HFFc6 (cell line): ENCODE measurements at regions not wholly inside any gene's neighbourhood (a gene's known extent, or its start where the extent isn't known, plus 50 kb on each side); places are given as distances from the start of the nearest gene placed in this dataset.

Source experiments
- DNase-seq: peaks from one replicate; pipeline ENCODE4 v3.0.0-alpha.2; 2018
- H3K27ac Mint-ChIP-seq: 2 replicates; pipeline ENCODE4 v1.8.0; 2020; ENCODE audit warnings: mild to moderate bottlenecking, mixed read lengths
- H3K27me3 Mint-ChIP-seq: 2 replicates; pipeline ENCODE4 v1.8.0; 2021; ENCODE audit warnings: mild to moderate bottlenecking, moderate library complexity, mixed read lengths; ENCODE audit not compliant: insufficient read depth
- H3K36me3 Mint-ChIP-seq: 2 replicates; pipeline ENCODE4 v1.8.0; 2021; ENCODE audit warnings: low read depth, mixed read lengths
- H3K4me1 Mint-ChIP-seq: 2 replicates; pipeline ENCODE4 v1.8.0; 2020; ENCODE audit warnings: low read depth, mixed read lengths
- H3K4me3 Mint-ChIP-seq: 2 replicates; pipeline ENCODE4 v1.8.0; 2020; ENCODE audit warnings: mild to moderate bottlenecking, moderate library complexity, mixed read lengths
- H3K9me3 Mint-ChIP-seq: 2 replicates; pipeline ENCODE4 v1.8.0; 2020; ENCODE audit warnings: mild to moderate bottlenecking, mixed read lengths
- CTCF ChIP-seq: fragments of 200-600 bp; sonication (generic); IDR thresholded peaks from 2 replicates; pipeline ENCODE4 v1.5.0; 2021; ENCODE audit warnings: antibody characterized with exemption, mild to moderate bottlenecking

- Mint-ChIP-seq H3K36me3 (no peaks in the 10 kb centered on the region; the same call in 1 of the 2 replicates), H3K27ac (no peak overlapping the region), H3K4me3 (no peak overlapping the region), H3K9me3 (peaks cover 20% of the 10 kb centered on the region), H3K4me1 (peaks cover 5% of the 10 kb centered on the region; the same call in 1 of the 2 replicates), H3K27me3 (peaks cover 9% of the 10 kb centered on the region; the same call in 1 of the 2 replicates)
- DNase-seq = no peak
- TF ChIP-seq CTCF = no peak
These were observed 1114.0 kb upstream of the PIK3C3 start for GRCh38 chr18:40841063-40841462.

GRCh38 chr18:40832362-40832761 lies 1122.7 kb upstream of the PIK3C3 start:
- Mint-ChIP-seq H3K4me3 (no peak overlapping the region), H3K36me3 (no peaks in the 10 kb centered on the region; the same call in 1 of the 2 replicates), H3K27ac (no peak overlapping the region), H3K27me3 (peaks cover 1% of the 10 kb centered on the region; the same call in 1 of the 2 replicates), H3K9me3 (peaks cover 4% of the 10 kb centered on the region), H3K4me1 (no peaks in the 10 kb centered on the region)
- TF ChIP-seq CTCF = no peak
- no peak for DNase-seq

- Mint-ChIP-seq H3K27ac (no peak overlapping the region), H3K4me1 (no peaks in the 10 kb centered on the region), H3K27me3 (no peaks in the 10 kb centered on the region), H3K36me3 (no peaks in the 10 kb centered on the region; the same call in 1 of the 2 replicates), H3K4me3 (no peak overlapping the region), H3K9me3 (peaks cover 25% of the 10 kb centered on the region)
- TF ChIP-seq CTCF = no peak
- DNase-seq = no peak
These were observed 1130.7 kb upstream of the PIK3C3 start for GRCh38 chr18:40824291-40824690.

GRCh38 chr18:40821596-40822243 lies 1133.3 kb upstream of the PIK3C3 start:
- Mint-ChIP-seq H3K27ac (no peak overlapping the region), H3K9me3 (peaks cover 36% of the 10 kb centered on the region), H3K36me3 (no peaks in the 10 kb centered on the region; the same call in 1 of the 2 replicates), H3K4me1 (no peaks in the 10 kb centered on the region), H3K27me3 (no peaks in the 10 kb centered on the region), H3K4me3 (no peak overlapping the region)
- DNase-seq = no peak
- TF ChIP-seq CTCF = no peak

GRCh38 chr18:40812981-40813515 lies 1142.0 kb upstream of the PIK3C3 start:
- DNase-seq = no peak
- no peaks in the 10 kb centered on the region for H3K4me1 Mint-ChIP-seq

More at GRCh38 chr18:40812981-40813515, 1142.0 kb upstream of the PIK3C3 start:
- Mint-ChIP-seq H3K4me3 (no peak overlapping the region), H3K27ac (no peak overlapping the region), H3K36me3 (no peaks in the 10 kb centered on the region), H3K9me3 (peaks cover 8% of the 10 kb centered on the region), H3K27me3 (no peaks in the 10 kb centered on the region; the same call in 1 of the 2 replicates)
- no peak for TF ChIP-seq CTCF
